ENCODE measurements at regions not wholly inside any gene's neighbourhood (a gene's known extent, or its start where the extent isn't known, plus 50 kb on each side); places are given as distances from the start of the nearest gene placed in this dataset.

- H2AFZ ChIP-seq (ENCODE audit: low read depth, low read length, poor library complexity, severe bottlenecking), result no peak overlapping the region
- no peaks in the 10 kb centered on the region for H3K9me2 ChIP-seq (ENCODE audit: insufficient read depth)
- TF ChIP-seq CEBPB (IDR thresholded peaks at IDR 0.05; ENCODE audit: low read depth) (no peak), EGR1 (IDR thresholded peaks at IDR 0.05; ENCODE audit: low read depth) (no peak), JUND (IDR thresholded peaks at IDR 0.05) (no peak), ELF1 (IDR thresholded peaks at IDR 0.05; ENCODE audit: borderline replicate concordance, low read depth) (no peak), ZBTB33 (IDR thresholded peaks at IDR 0.05; ENCODE audit: extremely low read depth, insufficient replicate concordance, low read length) (no peak), FOSL1 (IDR thresholded peaks at IDR 0.05; ENCODE audit: low read depth) (no peak), EZH2 (IDR thresholded peaks at IDR 0.05) (no peak), ZFX (IDR thresholded peaks at IDR 0.05) (no peak), SP1 (IDR thresholded peaks at IDR 0.05; ENCODE audit: low read depth) (no peak), EZH2phosphoT487 (IDR thresholded peaks at IDR 0.05; ENCODE audit: borderline replicate concordance) (no peak), SRF (IDR thresholded peaks at IDR 0.05; ENCODE audit: low read depth) (no peak), POLR2AphosphoS5 (IDR thresholded peaks at IDR 0.05; ENCODE audit: low read depth, low read length) (no peak), POLR2A (IDR thresholded peaks at IDR 0.05; ENCODE audit: borderline replicate concordance, extremely low read depth, insufficient read depth, insufficient read length) (no peak), MAX (IDR thresholded peaks at IDR 0.05) (no peak), RAD21 (IDR thresholded peaks at IDR 0.05; ENCODE audit: low read depth) (no peak)
- no peaks in the 10 kb centered on the region for H3K9me3 ChIP-seq (ENCODE audit: control insufficient read depth in 1 of 2, insufficient read depth in 1 of 2, low read depth in 1 of 2, low read length in 2 of 2)
- no peaks in the 10 kb centered on the region for H3K27me3 ChIP-seq (ENCODE audit: insufficient read depth, low read length)
- H3K36me3 ChIP-seq (ENCODE audit: control insufficient read depth in 1 of 2, insufficient read depth in 2 of 2, low read length in 2 of 2), result no peaks in the 10 kb centered on the region
- peak; percentile 22; the same call in 1 of the 2 replicates for ATAC-seq
- intact Hi-C loops (cut with micrococcal nuclease), result no loop called here
- no peak for DNase-seq (ENCODE audit: low read depth, low spot score)
- H3K27ac ChIP-seq (ENCODE audit: low read depth, low read length), result no peak overlapping the region
- POLR2A ChIA-PET, result no interaction called here
- H3K79me2 ChIP-seq (ENCODE audit: insufficient read depth, low read length), result no peaks in the 10 kb centered on the region
- H3K9ac ChIP-seq (ENCODE audit: low read length), result no peak overlapping the region
- H4K20me1 ChIP-seq (ENCODE audit: insufficient read depth), result no peaks in the 10 kb centered on the region
- H3K4me3 ChIP-seq (replicated peaks in 1 of 2; ENCODE audit: low read depth in 1 of 2, low read length in 2 of 2), result no peak overlapping the region
- RAD21 ChIA-PET (ENCODE audit: low non-redundant PET in 1 of 2, low total read pairs in 2 of 2, uncharacterized antibody in 2 of 2, unreplicated experiment in 2 of 2), result no interaction called here
- no TSS peak for BruUV-seq (replicated peaks)
- 0 out of 2 replicates have a peak overlapping the region, but pooled peaks have one; percentile 10 for H3K4me2 ChIP-seq (ENCODE audit: low read length)
- peaks cover 2 to 18% of the 10 kb centered on the region in 2 experiments; a peak in 3 of 4 replicates for H3K4me1 ChIP-seq (ENCODE audit: control insufficient read depth in 1 of 2, insufficient read depth in 2 of 2, low read length in 2 of 2)
- CTCF ChIA-PET, result no interaction called here
These were observed 245.8 kb upstream of the JAG1 start for GRCh38 chr20:10919396-10920140.
